Fibroblast of skin of back (primary cell): ENCODE measurements at regions not wholly inside any gene's neighbourhood (a gene's known extent, or its start where the extent isn't known, plus 50 kb on each side); places are given as distances from the start of the nearest gene placed in this dataset.
A peak's percentile ranks its signal among the peaks of the same experiment; 100 is the strongest.
"Not testable (repeated sequence)": the region's sequence is repeated elsewhere in the genome, so short reads cannot be mapped to it uniquely, and the experiment has no call there.

Experiments used
- DNase-seq: peaks from one replicate; pipeline ENCODE4 v3.0.0-alpha.2; 2013

GRCh38 chr4:79217025-79217424, 108.8 kb downstream of the NAA11 start:
- no peak for DNase-seq

GRCh38 chr4:79213702-79214101, 112.2 kb downstream of the NAA11 start:
- DNase-seq: no peak

DNA sequence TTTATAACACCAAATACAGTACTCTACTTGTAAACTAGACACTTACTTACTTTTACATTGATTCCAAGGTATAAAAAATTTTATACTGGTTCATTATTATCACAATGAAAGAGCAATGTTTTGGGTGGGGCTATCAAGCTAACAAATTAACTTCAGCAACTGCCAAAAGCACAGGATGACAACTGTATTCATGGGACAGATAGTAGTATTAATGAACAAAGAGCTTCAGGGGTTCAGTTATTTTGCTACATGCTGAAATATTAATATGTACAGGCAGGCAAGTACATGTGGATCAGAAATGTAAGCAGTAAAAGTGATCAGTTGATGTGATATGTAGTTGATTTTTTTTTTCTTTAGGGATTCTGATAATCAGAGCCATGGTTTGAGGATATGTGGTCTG, 112.9 kb downstream of the NAA11 start:
- no peak for DNase-seq

- DNase-seq: no peak
These were observed 113.5 kb downstream of the NAA11 start for GRCh38 chr4:79212311-79212710.

DNA sequence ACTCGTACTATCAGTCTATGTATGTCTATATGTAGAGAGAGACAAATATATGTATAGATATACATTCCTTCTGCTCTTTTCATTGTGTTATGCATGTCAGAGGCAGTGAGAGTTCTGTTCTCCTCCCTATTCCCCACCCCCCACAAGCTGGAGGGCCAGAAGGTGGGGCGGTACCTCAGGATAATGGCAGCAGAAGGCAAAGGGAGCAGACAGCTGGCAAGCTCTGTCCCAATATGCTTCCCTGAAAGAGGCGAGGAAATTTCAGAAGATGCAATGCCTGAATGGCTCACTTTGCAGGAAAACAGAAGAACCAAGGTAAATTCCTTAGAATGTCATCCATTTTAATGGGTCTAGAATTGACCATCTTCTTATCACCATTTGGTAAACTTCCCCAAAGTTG, 114.4 kb downstream of the NAA11 start:
- no peak for DNase-seq

DNA sequence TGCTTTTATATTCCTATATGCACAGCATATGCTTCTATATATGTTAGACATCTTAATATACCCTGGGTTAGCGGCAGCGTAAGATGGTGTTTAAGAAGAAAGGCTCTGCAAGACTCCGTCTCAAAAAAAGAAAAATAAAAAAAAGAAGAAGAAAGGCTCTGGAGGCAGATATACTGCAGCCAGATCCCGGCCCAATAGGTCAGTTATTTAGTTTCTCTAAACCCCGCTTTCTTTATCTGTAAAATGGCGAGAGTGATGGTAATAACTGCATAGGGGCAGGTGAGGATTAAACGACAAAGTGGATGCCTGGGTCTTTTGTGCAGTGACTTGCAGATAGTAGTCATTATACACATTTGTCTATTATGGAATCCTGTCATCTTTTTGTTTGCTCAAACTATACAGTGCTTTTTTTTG, 115.2 kb downstream of the NAA11 start:
- no peak for DNase-seq

GRCh38 chr4:79209822-79210635, 115.8 kb downstream of the NAA11 start:
- no peak for DNase-seq

DNA sequence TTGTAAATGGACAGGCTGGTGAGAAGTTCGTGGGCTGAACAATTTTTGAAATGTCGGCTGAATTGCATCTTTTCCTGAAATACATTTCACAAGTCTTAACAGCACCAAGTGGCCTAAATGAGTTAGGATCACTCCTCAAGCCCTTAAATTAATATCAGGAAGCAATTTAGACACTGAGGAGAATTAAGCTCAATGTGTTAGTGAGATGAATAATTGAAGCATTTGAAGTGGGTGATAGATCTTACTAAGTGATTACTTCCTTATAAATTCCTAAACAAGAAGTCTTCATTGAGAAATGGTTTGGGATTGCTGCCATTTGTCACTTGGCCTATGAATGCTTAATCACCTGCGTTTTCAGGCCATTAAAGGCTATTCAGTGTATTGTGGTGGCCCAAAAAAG, 116.8 kb downstream of the NAA11 start:
- no peak for DNase-seq

DNA sequence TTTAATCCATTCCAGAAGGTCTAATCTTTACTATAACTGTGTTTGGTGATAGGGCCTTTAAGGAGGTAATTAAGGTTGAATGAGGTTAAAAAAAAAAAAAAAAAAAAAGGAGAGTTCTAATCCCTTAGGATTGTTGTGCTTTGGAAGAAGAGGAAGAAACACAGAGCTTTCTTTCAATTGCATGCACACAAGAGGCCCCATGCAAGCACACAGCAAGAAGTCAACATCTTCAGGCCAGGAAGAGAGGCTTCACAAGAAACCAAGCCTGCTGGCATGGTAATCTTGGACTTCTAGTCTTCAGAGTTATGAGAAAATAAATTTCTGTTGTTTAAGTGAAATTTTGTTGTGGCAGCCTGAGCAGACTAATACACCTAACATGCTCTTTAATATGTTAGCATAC, 118.6 kb downstream of the NAA11 start:
- DNase-seq: no peak

DNA sequence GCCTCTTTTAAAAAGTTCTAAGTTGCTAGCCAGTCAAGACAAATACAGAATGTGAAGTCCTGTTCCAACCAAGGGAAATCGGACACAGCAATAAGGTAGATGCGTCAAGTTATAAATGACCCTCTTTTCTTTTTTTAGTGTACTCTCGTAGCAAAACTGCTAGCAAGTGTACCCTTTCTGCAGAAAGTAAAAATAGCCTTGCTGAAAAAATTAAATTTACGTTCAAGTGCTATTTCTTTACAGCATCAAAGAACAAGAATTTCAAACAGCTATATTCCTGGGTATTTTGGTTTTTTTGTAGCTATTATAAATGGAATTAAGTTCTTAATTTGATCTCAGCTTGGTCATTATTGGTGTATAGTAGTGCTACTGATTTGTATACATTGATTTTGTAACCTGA, 119.2 kb downstream of the NAA11 start:
- DNase-seq: no peak

DNA sequence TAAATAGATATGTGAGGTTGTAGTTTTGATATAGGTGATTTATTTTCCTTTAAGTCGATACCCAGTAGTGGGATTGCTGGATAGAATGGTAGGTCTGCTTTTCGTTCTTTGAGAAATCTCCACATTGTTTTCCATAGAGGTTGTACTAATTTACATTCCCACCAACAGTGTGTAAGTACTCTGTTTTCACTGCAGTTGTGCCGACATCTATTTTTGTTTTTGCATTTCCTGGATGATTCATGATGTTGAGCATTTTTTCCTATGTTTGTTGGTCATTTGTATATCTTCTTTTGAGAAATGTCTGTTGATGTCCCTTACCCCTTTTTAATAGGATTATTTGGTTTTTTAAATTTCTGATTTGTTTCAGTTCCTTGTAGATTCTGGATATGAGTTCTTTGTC, 120.7 kb downstream of the NAA11 start:
- DNase-seq: no peak

DNA sequence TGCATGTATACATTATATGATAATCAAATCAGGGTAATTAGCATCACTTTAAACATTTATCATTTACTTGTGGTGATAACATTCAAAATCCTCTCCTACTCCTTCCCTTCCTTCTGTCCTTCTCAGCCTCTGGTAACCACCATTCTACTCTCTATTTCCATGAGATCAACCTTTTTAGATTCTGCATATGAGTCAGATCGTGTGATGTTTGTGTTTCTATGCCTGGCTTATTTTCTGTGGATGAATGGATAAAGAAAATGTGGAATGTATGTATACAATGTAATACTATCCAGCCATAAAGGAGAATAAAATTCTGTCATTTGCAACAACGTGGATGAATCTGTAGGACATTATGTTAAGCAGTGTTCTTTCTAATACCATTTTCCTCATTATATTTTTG, 123.9 kb downstream of the NAA11 start:
- peak; percentile 1 for DNase-seq

DNA sequence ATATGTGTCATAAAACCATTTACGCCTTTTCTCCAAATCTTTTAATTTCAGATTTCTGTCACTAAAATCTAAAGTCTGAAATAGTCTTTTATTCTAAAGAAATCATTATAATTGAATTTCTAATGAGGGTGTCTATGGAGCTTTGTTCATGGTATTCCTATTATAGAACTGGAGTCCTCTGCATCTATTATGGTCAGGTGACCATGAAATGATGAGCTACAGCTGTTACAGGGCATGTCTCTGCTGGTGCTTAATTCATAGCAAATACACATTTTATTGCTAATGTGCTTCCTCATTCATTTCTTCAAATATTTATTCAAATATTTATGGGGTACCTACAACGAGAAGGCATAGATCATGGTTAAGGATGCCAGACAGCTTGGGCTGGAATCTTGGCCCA, 126.1 kb downstream of the NAA11 start:
- DNase-seq: no peak

GRCh38 chr4:79198951-79199587, 126.8 kb downstream of the NAA11 start:
- no peak for DNase-seq

DNA sequence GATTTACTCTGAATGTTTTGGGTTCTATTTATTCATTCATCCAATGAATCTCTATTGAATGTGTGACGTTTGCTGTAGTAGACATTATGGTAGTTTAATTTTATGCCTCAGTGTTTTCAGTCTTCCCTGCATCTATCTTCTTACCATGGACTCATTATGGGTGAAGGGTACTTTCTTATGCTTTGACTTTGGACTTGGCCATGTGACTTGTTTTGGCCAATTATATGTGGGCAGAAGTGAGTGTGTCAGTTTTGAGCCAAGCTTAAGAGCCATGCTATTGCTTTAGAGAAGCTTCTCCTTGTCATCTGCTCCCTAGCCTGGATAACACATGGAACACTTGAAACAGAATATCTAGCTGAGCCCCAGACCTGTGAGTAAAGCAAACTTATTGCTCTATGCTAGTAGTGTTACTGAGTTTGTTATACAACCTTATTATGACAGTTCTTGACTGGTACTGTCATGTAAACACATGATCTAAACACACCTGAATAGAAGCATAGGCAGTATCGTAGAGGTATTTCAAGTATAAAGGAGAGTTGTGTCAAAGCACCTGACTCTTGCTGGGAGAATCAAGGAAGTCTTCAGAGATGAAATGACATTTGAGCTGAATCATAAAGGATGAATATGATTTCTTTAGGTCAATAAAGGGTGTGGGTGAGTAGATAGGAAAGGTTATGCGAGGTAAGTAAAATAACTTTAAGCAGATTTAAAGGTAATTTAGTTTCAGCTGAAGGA, 128.4 kb downstream of the NAA11 start:
- no peak for DNase-seq

DNA sequence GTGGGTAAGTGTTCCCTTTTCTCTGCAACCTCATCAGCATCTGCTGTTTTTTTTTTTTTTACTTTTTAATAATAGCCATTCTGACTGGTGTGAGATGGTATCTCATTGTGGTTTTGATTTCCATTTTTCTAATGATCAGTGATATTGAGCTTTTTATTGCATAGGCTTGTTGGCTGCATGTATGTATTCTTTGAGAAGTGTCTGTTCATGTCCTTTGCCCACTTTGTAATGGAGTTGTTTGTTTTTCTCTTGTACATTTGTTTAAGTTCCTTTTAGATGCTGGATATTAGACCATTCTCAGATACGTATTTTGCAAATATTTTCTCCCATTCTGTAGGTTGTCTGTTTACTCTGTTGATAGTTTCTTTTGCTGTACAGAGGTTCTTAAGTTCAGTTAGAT, 134.6 kb downstream of the NAA11 start:
- not testable (repeated sequence) for DNase-seq

GRCh38 chr4:79185526-79186045, 140.3 kb downstream of the NAA11 start:
- DNase-seq: no peak

GRCh38 chr4:79184476-79184875, 141.4 kb downstream of the NAA11 start:
- DNase-seq: no peak

DNA sequence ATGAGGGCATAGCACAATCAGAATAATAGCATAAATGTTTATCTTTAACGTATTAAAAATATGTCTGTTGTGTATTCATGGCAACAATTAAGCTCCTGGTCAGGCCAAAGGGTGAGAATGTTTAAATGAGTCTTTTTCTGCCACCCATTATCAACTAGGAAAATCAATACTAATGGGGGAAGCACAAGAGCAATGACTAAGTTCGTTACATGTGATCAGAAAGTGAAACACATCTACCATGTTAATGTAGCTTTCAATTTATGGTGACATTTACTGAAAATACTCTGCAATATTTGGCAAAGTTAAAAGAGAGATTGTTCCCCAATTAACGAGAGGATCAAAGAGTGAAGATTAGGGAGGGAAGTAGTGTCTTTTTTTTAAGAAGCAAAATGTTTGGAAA, 143.7 kb downstream of the NAA11 start:
- DNase-seq: no peak

GRCh38 chr4:79181190-79181589, 144.7 kb downstream of the NAA11 start:
- no peak for DNase-seq

DNA sequence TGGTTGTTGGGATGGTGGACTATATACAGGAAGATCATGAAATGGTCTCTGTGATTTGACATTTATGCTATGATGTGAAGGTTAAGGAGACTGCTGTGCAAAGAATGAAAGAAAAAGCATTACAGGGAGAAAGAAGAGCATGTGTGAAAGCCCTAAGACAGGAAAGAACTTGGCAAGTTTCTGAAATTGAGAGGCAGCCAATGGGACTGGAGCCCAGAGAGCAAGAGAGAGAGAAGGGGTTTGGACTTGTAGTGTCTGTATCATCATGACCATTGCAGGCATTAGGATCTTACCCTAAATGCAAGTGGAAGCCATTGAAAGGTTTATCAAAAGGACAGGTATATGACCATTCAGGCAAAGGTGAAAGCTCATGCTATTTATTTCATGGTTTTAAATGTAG, 147.1 kb downstream of the NAA11 start:
- no peak for DNase-seq

GRCh38 chr4:79177388-79177787, 148.5 kb downstream of the NAA11 start:
- no peak for DNase-seq

DNA sequence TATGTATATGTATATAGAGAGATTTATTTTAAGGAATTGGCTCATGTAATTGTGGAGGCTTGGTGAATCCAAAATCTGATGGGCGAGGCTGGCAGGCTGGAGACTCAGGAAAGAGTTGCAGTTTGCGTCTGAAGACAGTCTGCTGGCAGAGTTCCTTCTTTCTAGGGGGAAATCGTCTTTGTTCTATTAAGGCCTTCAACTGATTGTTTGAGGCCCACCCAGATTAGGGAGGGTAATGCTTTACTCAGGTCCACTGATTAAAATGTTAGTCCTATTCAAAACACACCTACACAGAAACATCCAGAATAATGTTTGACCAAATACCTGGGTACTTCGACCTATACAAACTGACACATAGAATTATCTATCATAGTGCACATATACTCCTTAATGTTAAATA, 149.5 kb downstream of the NAA11 start:
- no peak for DNase-seq

- DNase-seq: no peak
These were observed 150.1 kb downstream of the NAA11 start for GRCh38 chr4:79175716-79176115.
